DOHH2 (cell line): ENCODE measurements at regions not wholly inside any gene's neighbourhood (a gene's known extent, or its start where the extent isn't known, plus 50 kb on each side); places are given as distances from the start of the nearest gene placed in this dataset.

ENCODE experiments used
- H3F3A ChIP-seq: fragments of 200-600 bp; sonication (generic), shearing (Covaris generic); 2 replicates; pipeline ENCODE4 v1.6.0; 2016; ENCODE audit warnings: antibody characterized with exemption, mild to moderate bottlenecking; ENCODE audit not compliant: control insufficient read depth, insufficient read depth
- H3K27ac ChIP-seq: fragments of 200-600 bp; sonication (generic); 2 replicates; pipeline ENCODE4 v1.5.1; 2014; ENCODE audit warnings: low read depth, mild to moderate bottlenecking, low read length, moderate library complexity
- H3K27me3 ChIP-seq: fragments of 200-600 bp; sonication (generic); 2 replicates; pipeline ENCODE4 v1.6.1; 2014; ENCODE audit warnings: mild to moderate bottlenecking, low read length, mixed read lengths; ENCODE audit not compliant: control insufficient read depth
- H3K36me3 ChIP-seq: fragments of 200-600 bp; sonication (generic); 2 replicates; pipeline ENCODE4 v1.6.1; 2014; ENCODE audit warnings: mild to moderate bottlenecking, low read length, moderate library complexity, mixed read lengths; ENCODE audit not compliant: control insufficient read depth
- H3K4me1 ChIP-seq: fragments of 200-600 bp; sonication (generic); 2 replicates; pipeline ENCODE4 v1.6.1; 2014; ENCODE audit warnings: mild to moderate bottlenecking, low read length, mixed read lengths; ENCODE audit not compliant: control insufficient read depth
- H3K4me2 ChIP-seq: fragments of 200-600 bp; sonication (generic); 2 replicates; pipeline ENCODE4 v1.6.0; 2014; ENCODE audit warnings: mild to moderate bottlenecking, low read length, moderate library complexity
- H3K4me3 ChIP-seq: fragments of 200-600 bp; sonication (generic); 2 replicates; pipeline ENCODE4 v1.5.1; 2014; ENCODE audit warnings: mild to moderate bottlenecking, low read length, mixed read lengths
- H3K79me2 ChIP-seq: fragments of 200-600 bp; sonication (generic); 2 replicates; pipeline ENCODE4 v1.6.1; 2014; ENCODE audit warnings: mild to moderate bottlenecking, low read length, mixed read lengths; ENCODE audit not compliant: control insufficient read depth
- H3K9me2 ChIP-seq: fragments of 200-600 bp; sonication (generic); replicated peaks from 2 replicates; pipeline ENCODE4 v1.6.1; 2014; ENCODE audit warnings: mild to moderate bottlenecking, low read length, mixed read lengths; ENCODE audit not compliant: control insufficient read depth
- H3K9me3 ChIP-seq: fragments of 200-600 bp; sonication (generic); 2 replicates; pipeline ENCODE4 v1.6.1; 2014; ENCODE audit warnings: antibody characterized with exemption, low read length, mixed read lengths; ENCODE audit not compliant: control insufficient read depth, insufficient read depth
- H4K20me1 ChIP-seq: fragments of 200-600 bp; sonication (generic); 2 replicates; pipeline ENCODE4 v1.6.0; 2014; ENCODE audit warnings: low read depth, mild to moderate bottlenecking, antibody characterized with exemption, low read length, moderate library complexity; ENCODE audit not compliant: control insufficient read depth, insufficient read depth
- EZH2phosphoT487 ChIP-seq: fragments of 200-600 bp; sonication (generic); IDR thresholded peaks from 2 replicates; pipeline ENCODE4 v1.6.1; 2017; ENCODE audit warnings: borderline replicate concordance, mild to moderate bottlenecking, antibody characterized with exemption, low read length, moderate library complexity, mixed read lengths
- TF ChIP-seq, protein P1 (sequence below): fragments of 200-600 bp; sonication (generic); IDR thresholded peaks from one replicate; pipeline ENCODE4 v1.5.1; 2014; ENCODE audit warnings: antibody characterized with exemption, mild to moderate bottlenecking, low read depth, low read length; ENCODE audit not compliant: poor library complexity, severe bottlenecking

DNA sequence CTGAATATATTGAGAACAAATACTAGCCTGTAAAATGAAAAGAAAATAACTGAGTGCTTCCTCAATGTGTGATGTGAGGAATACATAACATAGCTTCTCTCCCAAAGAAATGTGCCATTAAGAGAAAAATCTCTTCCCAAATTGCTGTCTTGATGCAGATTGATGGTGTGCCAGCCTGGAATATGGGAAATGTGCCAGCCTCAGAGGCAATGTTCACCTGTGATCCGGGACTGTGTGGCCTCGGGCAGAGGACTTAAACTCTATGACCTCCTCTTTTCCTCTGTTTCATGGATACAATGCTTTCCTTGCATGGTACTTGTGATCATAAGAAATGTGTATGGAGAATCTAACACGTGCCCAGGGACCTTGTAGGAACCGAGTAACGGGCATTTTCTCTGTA is 370.9 kb downstream of the DIRAS2 start:
- H3K79me2 ChIP-seq: no peaks in the 10 kb centered on the region
- no peak overlapping the region for H3K4me3 ChIP-seq
- H3K9me3 ChIP-seq: no peaks in the 10 kb centered on the region
- H3K4me1 ChIP-seq: no peaks in the 10 kb centered on the region
- no peaks in the 10 kb centered on the region for H3K9me2 ChIP-seq
- no peaks in the 10 kb centered on the region for H3F3A ChIP-seq
- no peaks in the 10 kb centered on the region for H4K20me1 ChIP-seq
- H3K27ac ChIP-seq: no peak overlapping the region
- no peak overlapping the region for H3K4me2 ChIP-seq
- no peaks in the 10 kb centered on the region for H3K36me3 ChIP-seq
- TF ChIP-seq, protein P1, sequence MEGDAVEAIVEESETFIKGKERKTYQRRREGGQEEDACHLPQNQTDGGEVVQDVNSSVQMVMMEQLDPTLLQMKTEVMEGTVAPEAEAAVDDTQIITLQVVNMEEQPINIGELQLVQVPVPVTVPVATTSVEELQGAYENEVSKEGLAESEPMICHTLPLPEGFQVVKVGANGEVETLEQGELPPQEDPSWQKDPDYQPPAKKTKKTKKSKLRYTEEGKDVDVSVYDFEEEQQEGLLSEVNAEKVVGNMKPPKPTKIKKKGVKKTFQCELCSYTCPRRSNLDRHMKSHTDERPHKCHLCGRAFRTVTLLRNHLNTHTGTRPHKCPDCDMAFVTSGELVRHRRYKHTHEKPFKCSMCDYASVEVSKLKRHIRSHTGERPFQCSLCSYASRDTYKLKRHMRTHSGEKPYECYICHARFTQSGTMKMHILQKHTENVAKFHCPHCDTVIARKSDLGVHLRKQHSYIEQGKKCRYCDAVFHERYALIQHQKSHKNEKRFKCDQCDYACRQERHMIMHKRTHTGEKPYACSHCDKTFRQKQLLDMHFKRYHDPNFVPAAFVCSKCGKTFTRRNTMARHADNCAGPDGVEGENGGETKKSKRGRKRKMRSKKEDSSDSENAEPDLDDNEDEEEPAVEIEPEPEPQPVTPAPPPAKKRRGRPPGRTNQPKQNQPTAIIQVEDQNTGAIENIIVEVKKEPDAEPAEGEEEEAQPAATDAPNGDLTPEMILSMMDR: no peak
- TF ChIP-seq EZH2phosphoT487: no peak
- no peaks in the 10 kb centered on the region for H3K27me3 ChIP-seq

DNA sequence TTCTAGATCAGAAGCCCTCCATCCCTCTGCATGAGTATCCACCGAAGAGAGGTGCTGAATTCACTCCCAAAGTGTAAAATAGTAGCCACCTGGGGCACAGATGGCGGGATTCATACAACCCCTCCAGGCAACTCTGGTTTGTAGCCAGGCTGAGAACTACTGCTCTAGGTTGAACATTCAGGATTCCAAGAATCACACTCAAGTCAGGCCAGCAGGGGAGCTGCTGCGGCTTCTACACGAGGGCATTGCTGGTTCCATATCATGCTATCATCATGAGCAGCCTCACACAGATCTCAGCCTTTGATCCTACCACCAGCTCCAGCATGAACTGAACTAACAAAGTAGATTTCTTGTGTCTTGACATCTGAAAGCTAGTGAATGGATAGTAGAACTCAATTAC is 367.9 kb downstream of the DIRAS2 start:
- H3K79me2 ChIP-seq: no peaks in the 10 kb centered on the region
- no peak overlapping the region for H3K4me2 ChIP-seq
- H3K36me3 ChIP-seq: no peaks in the 10 kb centered on the region
- no peaks in the 10 kb centered on the region for H3K9me3 ChIP-seq
- H3K9me2 ChIP-seq: no peaks in the 10 kb centered on the region
- no peaks in the 10 kb centered on the region for H4K20me1 ChIP-seq
- H3F3A ChIP-seq: no peaks in the 10 kb centered on the region
- H3K27ac ChIP-seq: no peak overlapping the region
- no peak overlapping the region for H3K4me3 ChIP-seq
- H3K4me1 ChIP-seq: no peaks in the 10 kb centered on the region
- no peak for TF ChIP-seq EZH2phosphoT487
- TF ChIP-seq, protein P1: no peak
- no peaks in the 10 kb centered on the region for H3K27me3 ChIP-seq

DNA sequence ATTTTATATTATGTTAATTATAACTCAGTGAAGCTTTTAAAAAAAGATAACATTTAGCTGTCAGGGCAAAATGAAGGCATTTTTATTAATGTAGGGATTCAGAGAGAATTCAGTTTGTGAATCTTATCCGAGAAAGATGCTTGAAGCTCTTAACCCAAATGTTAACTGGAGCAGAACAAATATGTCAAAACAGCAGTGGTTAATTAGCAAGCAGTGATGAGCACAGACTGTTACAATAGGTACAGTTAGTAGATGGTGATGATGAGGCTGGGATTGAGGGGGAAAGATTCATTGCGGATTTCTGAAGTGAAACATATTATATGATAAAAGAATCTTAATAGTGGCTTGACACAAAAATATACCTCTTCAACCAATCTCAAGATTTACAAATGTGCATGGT is 356.7 kb downstream of the DIRAS2 start:
- Histone ChIP-seq H3K4me3 (no peak overlapping the region), H3F3A (no peaks in the 10 kb centered on the region), H4K20me1 (no peaks in the 10 kb centered on the region), H3K4me1 (no peaks in the 10 kb centered on the region), H3K4me2 (no peak overlapping the region), H3K36me3 (no peaks in the 10 kb centered on the region), H3K27ac (no peak overlapping the region), H3K9me3 (no peaks in the 10 kb centered on the region), H3K79me2 (no peaks in the 10 kb centered on the region), H3K27me3 (peaks cover 11% of the 10 kb centered on the region), H3K9me2 (no peaks in the 10 kb centered on the region)
- TF ChIP-seq EZH2phosphoT487: no peak
- TF ChIP-seq, protein P1: no peak
